Umbilical cord (tissue), 1 donor: ENCODE measurements at regions not wholly inside any gene's neighbourhood (a gene's known extent, or its start where the extent isn't known, plus 50 kb on each side); places are given as distances from the start of the nearest gene placed in this dataset.
"Not testable (repeated sequence)": the region's sequence is repeated elsewhere in the genome, so short reads cannot be mapped to it uniquely, and the experiment has no call there.

ENCODE experiments used
- DNase-seq: peaks from one replicate; pipeline ENCODE4 v3.0.0-alpha.2; 2015; ENCODE audit warnings: low spot score

- not testable (repeated sequence) for DNase-seq
These were observed 53.0 kb upstream of the C1QTNF3 start for GRCh38 chr5:34096033-34096432.

GRCh38 chr5:34099891-34100290 is 56.9 kb upstream of the C1QTNF3 start:
- not testable (repeated sequence) for DNase-seq

- DNase-seq = not testable (repeated sequence)
These were observed 58.6 kb upstream of the C1QTNF3 start for GRCh38 chr5:34101567-34101966.

GRCh38 chr5:34108897-34109296 is 65.9 kb upstream of the C1QTNF3 start:
- not testable (repeated sequence) for DNase-seq

GRCh38 chr5:34124280-34124679 is 81.3 kb upstream of the C1QTNF3 start:
- not testable (repeated sequence) for DNase-seq

- DNase-seq = not testable (repeated sequence)
These were observed 82.3 kb upstream of the C1QTNF3 start for GRCh38 chr5:34125354-34125753.

- DNase-seq = not testable (repeated sequence)
These were observed 83.7 kb upstream of the C1QTNF3 start for GRCh38 chr5:34126741-34127140.

- not testable (repeated sequence) for DNase-seq
These were observed 84.8 kb upstream of the C1QTNF3 start for GRCh38 chr5:34127818-34128217.

- DNase-seq = not testable (repeated sequence)
These were observed 85.9 kb upstream of the C1QTNF3 start for GRCh38 chr5:34128890-34129289.

- DNase-seq = not testable (repeated sequence)
These were observed 112.0 kb upstream of the C1QTNF3 start for GRCh38 chr5:34154988-34155387.

GRCh38 chr5:34156703-34157414 is 113.8 kb upstream of the C1QTNF3 start:
- not testable (repeated sequence) for DNase-seq

- DNase-seq = not testable (repeated sequence)
These were observed 117.9 kb upstream of the C1QTNF3 start for GRCh38 chr5:34160904-34161303.

GRCh38 chr5:34171398-34171797 is 128.4 kb upstream of the C1QTNF3 start:
- DNase-seq = not testable (repeated sequence)

- DNase-seq = not testable (repeated sequence)
These were observed 136.6 kb upstream of the C1QTNF3 start for GRCh38 chr5:34179453-34180190.

- not testable (repeated sequence) for DNase-seq
These were observed 137.2 kb upstream of the C1QTNF3 start for GRCh38 chr5:34180225-34180624.

GRCh38 chr5:34180940-34181614 is 138.1 kb upstream of the C1QTNF3 start:
- DNase-seq = not testable (repeated sequence)

- not testable (repeated sequence) for DNase-seq
These were observed 142.0 kb upstream of the C1QTNF3 start for GRCh38 chr5:34185005-34185404.

GRCh38 chr5:34185572-34185971 is 142.6 kb upstream of the C1QTNF3 start:
- peak; percentile 8 for DNase-seq

- DNase-seq = not testable (repeated sequence)
These were observed 143.1 kb upstream of the C1QTNF3 start for GRCh38 chr5:34186108-34186507.

- peak; percentile 0 for DNase-seq
These were observed 143.9 kb upstream of the C1QTNF3 start for GRCh38 chr5:34186865-34187264.

- not testable (repeated sequence) for DNase-seq
These were observed 144.4 kb upstream of the C1QTNF3 start for GRCh38 chr5:34187441-34187840.
